GM21737 (cell line): ENCODE measurements at regions not wholly inside any gene's neighbourhood (a gene's known extent, or its start where the extent isn't known, plus 50 kb on each side); places are given as distances from the start of the nearest gene placed in this dataset.
A peak's percentile ranks its signal among the peaks of the same experiment; 100 is the strongest.

ENCODE experiments used
- ATAC-seq: cut with Tn5 transposase; IDR thresholded peaks from one replicate; pipeline ENCODE4 v1.9.1; 2021; ENCODE audit warnings: mild to moderate bottlenecking, moderate library complexity; ENCODE audit not compliant: unreplicated experiment

DNA sequence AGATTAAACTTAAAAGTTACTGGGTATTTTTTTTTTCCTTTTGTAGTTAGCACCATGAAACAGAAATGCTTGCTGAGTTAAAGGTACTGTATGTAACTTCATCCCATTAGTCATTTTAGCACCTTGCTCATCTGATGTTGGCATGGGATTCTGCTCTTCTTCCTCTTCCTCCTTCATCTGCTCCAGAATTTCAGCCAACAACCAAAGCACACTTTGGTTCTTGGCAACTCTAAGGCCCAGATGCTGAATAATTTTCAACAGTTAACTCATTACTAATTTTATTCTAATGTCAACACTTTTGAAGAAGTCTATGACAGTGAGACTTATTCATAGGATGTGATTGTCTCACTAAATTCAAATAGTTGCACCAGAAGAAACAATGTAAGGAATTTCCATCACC is 359.2 kb downstream of the KCTD12 start:
- ATAC-seq = no peak

DNA sequence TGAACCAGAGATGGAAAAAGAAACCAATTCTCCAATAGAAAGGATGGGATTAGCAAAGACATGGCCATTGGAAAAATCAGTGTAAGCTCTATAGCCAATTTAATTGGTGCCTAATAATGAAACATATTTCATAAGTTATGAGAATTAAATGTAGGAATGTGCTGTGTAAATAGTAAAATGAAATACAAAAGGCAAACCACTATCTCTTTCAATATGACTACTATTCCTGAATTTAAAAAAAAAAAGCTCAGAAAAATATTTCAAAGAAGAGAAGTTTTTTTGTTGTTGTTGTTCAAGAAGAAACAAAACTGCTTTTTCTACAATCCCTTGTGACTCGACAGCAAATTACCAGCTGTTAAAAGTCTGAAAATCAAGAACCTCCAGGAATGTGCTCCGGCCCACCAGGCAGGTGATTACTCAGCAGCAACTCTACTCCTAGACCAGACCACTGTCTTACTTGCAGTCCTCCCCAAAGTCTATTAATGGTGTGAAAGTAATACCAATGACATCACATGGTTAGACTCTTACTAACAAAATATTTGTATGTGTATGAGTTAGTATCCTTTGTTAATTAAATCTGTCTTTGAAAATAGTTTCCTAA is 362.4 kb downstream of the KCTD12 start:
- ATAC-seq = no peak

DNA sequence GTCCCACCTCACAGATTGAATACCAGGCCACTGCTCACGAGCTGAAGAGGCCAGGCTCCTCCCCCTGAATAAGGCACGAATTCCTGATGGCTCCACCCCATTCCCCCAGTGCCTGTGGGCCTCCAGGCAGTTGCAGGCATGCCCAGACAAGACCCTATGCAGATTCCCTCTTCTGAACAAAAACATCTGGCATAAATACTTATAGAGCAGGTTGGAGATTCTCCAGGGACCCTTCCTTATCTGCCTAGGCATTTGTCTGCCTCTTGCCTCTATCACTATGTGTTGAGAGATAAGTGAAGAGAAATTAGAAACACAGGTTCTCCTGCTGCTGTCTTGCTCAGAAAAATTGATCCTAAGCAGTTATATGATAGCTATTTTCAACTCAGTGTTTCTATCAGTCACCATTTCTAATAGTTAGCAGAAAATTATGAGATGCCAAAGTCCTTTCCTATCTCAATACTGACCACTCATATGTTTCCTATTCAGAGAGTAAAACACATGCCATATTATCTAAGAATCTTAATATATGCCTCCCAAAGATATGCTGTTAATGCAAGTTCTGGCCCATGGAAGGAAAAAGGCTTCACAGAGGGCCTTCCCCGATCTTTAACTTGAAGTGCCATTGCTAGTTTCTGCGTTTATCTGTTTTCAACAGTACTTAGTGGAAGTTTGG is 364.0 kb downstream of the KCTD12 start:
- ATAC-seq = no peak

DNA sequence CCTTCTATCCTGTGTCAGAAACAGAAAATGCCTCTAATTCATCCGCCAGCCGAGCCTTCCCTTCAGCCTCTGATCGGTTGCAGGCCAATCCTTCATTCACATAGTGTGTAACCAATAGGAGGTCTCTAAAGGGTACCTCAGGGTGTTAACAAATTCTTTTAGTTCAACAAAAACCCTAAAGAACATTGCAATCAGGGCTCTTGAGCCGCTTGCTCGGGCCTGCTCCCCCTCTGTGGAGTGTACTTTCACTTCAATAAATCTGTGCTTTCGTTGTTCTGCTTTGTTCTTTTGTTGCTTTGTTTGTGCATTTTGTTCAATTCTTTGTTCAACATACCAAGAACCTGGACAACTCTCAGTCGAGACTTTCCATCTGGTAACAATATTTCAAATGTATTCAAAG is 366.5 kb downstream of the KCTD12 start:
- no peak for ATAC-seq

DNA sequence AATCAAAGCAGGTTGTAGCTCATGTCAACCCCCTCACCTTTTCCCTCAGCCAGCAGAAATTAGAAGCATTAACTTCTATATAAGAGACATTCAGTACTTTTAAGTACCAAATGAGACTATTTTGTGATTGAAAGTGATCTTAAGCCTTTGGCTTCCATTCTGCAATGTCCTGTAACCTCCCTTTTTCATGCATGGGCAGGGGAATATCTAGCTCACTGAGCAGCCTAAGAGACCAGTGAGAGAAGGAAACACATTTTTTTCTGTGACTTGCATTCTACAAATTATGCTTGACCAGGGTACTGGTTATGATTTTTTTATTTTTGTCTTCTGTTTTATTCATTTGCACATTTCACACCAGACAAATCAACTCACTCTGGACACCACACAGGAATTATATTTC is 369.6 kb downstream of the KCTD12 start:
- ATAC-seq = no peak

DNA sequence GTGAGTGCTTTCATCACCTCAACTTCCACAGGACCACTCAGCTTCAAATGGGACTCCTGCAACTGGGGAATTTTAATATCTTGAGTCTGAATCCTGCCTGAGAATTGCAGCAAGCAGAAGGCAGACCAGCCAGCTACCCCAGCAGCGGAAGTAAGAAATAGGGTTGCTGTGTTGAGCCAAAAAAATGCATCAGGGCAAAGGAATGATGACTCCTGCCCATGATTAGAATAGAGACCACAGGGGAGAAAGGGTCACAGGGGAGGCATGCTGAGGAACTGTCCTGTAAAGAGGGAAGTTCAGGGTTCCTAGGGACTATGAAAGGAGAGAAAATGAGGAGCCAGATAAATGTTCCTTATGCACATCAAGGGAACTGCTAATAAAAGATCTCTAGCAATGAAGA is 370.2 kb downstream of the KCTD12 start:
- ATAC-seq = no peak

DNA sequence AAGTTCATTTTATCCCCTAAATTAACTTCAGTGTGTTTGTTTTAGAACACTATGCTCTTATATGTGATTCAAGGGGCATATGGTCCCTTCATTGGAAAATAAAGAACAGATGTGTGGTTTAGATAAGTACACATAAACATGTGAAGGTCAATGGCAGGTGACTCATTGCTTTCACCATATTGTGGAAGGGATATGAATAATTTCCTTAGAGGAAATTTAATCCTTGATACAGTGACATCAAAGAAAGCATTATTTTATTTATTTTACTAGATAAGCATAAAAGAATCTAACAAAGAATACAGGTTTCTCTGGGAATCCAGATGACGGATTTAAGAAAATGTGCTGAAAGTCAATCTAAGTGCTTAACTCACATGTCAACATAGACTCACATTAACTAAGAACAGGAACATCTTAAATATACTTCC is 373.5 kb downstream of the KCTD12 start:
- no peak for ATAC-seq

DNA sequence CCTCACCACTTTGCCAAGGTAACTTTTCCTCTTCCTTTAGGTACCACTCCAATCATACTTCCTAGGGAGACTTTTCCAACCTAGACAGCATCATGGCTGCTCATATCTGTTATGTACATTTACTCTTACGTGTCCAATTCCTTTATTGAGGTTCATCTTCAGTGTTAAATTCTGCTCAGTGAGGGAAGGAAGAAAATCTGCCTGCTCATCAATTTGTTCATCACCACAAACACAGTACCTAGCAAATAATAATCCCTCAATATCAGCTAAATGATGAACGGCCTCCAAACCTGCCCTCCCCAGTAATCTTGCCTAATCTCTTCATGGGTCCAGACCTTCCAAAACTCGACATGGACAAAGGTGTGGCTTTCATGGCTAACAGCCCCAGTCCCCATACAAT is 380.8 kb downstream of the KCTD12 start:
- ATAC-seq = no peak

DNA sequence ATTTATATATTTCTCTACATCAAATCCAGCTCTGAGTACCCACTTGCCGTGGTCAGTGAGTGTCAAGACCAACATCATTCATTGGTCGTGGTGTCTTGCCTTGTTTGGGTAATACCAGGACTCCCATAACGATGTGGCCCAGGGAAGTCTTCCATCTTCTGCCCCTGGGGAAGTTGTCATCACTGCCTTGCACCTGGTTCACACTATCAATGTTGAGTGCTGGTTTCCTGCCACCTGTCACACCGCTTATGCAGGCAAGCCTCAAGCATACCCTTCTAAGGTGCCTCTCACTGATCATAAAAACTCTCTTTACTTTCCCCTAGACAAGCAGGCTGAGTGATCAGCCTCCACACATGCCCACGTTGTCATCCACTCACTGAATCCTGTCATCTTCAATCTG is 382.4 kb downstream of the KCTD12 start:
- no peak for ATAC-seq

DNA sequence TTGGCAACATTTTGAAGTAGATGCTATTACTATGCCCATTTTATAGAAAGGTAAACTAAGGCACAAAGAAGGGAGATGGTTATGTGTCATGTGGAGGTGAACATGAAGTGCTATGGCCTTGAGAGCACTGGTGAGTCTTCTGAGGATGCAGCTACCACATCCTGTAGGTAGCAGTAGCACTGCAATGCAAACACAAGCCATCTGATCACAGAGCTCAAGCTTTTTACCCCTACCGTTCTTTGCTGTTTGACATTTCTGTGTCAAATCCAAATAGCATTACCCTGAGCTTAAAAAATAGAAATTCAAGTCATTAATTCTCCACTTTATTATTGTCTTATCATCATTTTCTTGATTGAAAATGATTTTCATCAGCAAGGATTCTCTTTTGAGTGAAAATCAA is 382.9 kb downstream of the KCTD12 start:
- no peak for ATAC-seq

DNA sequence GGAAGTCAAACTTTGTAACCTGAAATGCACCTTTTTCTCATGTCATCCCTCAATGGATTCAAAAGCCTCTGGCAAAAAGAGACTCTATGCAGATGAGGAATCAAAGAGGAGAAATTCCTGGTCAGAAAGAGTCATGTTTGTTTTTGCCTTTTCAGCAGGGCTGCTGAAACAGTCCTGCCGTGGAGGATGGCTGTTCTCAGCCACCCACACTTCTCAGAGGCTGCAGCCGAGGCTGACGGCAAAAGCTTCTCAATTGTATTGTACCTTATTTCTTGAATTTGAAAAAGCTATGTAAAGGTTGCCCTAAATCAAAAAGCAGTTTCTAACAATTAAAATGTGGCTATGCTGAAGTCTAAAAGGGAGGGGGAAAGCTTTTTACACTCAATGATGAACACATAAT is 385.3 kb downstream of the KCTD12 start:
- ATAC-seq = no peak

DNA sequence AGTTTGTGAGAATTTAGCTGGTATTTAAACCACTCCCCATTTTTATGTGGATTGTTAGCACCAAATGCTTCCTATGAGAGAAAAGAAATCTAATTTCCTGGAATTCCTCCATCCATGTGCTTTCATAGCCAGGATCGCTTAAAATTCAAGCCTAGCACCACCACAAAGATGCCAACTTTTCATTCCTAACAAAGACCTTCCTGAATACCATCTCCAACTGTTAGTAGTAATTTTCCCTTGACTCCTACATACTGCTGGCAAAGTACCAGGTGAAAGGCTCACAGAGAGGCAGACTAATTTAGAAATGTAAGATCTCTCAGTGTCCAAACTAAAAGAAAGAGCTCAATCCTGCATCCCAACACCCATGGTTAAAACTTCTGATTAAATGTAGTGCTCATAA is 386.3 kb downstream of the KCTD12 start:
- no peak for ATAC-seq

DNA sequence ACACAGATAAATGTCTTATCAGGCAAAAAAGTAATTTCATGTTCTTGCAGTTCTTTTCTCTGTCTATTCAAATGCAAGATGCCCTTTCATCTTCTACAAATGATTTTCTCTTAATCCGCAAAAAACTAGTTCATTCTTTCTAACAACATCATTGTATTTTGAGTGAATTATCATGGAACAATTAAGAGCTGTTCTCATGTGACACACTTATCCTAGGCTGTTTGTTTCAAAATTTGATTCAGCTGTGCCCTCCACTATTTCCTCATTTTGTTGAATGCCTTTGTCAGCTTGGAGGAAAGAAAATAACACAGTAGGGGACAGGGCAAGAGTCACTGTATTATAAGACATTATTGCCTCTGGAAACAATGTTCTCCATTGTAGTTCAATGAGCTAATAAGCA is 396.9 kb downstream of the KCTD12 start:
- ATAC-seq = no peak

DNA sequence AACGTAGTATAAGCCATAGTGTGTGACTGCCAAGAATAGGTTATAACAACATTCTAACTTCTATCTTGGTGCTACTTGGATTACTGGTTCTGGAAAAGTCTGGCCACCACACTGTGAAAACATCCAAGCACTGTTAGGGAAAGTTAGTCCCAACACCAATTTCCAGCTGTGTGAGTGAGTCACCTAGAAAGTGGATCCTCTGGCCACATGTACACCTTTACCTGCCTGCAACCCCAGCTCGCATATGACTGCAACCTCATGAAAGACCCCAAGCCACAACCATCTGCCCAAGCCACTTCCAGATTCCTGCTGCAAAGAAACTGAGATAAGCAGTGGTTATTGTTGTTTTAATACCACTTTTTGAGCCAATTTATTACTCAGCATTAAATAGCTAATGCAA is 404.5 kb downstream of the KCTD12 start:
- ATAC-seq = no peak

DNA sequence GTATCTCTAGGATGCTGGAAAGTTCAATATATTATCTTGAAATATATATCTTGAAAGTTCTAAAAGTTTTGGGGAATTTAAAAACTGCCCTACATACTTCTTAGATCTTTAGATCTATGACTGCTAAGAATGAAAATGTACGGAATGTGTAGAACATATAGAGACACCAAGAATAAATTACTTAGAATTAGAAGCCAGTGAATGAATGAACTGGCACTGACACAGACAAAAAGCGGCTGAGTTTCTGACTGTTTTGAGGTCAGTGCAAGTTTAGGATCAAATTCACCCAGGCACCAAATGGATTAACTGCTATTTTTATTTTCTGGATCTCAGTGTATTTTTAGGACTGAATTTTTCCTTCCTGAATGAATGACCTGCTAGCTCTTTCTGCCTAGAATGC is 411.2 kb downstream of the KCTD12 start:
- ATAC-seq = no peak

DNA sequence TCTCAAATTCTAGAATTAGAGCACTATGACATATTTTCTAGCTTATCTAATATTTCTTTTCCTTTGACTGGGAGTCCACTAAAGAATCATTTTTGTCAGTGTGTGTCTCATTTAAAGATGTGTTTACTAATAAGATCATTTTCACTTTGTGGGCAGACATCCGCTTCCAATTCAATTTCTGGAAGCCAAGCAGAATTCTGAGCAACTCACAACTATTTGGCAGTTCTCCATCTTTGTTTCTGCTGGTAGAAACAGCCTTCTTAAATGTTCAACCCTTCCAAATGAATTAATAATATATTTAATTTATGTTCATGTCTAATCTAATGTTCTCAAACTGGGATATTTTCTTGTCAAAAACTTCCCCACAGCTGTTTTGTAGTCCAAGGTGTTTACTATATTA is 411.8 kb downstream of the KCTD12 start:
- no peak for ATAC-seq

DNA sequence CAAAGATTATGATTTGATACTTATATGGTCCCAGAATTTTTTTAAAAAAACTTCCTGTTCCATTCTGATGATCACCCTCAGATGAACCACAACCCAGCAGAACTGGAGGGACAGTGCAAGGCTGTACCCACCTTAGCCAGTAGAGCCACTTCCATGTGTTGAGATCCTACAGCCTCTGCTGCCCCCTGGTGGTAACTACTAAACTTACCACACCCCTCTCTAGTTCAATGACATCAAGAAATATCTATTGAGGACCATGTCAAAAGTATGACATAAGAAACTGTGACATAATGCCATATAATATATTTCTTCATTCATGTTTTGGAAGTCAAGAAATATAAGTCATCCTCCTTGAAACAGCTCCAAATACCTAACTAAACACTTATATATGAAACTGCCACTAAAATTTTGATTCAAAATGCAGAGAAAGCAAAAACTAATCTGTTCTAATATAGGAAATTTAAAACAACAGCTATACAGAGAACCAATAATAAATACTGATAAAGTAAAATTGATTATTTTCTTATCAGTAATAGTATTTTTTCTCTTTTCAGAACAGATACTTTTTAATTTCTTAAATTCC is 412.6 kb downstream of the KCTD12 start:
- peak; percentile 100 for ATAC-seq

DNA sequence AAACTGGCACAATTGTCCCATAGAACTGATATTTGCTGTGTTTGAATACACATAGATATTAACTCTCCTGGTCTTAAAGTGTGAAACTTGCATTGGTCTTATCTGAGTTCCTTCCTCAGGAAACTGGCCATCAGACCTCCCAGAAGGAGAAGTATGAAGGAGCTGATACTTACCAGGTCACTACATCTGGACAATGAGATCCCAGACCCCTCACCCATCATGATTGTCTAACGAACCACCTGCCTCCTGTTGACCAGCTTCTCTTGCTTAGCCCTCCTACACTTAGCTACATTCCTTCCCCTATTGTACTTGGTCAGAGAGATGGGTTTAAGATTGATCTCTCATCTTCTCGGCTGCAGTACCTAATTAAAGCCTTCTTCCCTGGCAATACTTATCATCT is 413.3 kb downstream of the KCTD12 start:
- no peak for ATAC-seq

DNA sequence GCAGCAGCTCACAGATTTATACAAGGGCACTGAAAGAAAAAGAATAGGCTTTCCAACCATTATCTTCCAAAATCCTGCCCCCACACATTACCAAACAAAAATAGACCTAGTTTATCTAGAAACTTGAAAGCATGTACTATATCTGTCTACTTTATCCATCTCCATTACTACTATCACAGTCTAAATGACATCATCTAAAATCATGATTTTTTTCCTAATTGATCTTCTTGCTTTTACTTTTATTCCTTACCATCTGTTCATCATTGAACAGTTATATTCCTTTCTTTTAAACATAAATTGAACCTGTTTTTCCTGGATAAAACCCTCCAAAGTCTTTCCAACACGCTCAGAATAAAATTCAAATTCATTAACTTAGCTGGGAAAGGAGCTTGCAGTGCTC is 414.7 kb downstream of the KCTD12 start:
- ATAC-seq = no peak

DNA sequence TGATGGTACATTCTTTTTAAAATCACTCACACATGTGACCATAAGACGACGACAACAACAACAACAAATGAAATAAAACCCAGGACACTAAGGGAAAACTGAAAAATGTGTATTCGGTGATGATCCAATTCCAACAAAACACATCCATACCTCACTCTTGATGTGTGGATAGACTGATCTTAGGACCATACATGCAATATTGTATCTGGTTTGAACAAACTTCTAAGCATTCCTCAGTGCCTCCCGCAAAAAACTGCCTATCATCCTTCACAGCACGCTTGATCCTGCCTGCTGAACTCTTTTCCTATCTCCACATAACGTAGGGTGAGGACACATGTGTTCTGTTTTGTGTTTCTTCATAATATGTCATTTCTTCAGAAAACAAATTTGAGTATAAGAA is 415.2 kb downstream of the KCTD12 start:
- no peak for ATAC-seq

DNA sequence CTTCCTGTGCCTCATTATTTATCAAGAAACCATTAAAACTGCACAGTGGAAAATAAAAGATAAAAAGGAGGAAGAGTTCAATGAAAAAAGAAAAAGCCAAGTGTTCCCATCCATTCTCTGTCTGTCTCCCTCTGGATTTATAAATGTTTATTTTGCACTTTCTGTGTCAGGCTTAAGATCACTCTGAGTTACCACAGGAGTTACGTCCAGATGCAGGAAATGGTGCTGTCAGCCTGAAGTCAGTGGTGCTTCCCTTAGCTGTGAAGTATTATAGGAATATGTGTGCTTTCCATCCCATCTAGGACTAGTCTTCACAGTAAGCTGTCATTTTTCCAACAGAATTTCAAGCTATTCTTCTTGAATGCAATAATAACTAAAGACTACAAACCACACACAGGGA is 420.2 kb downstream of the KCTD12 start:
- no peak for ATAC-seq

DNA sequence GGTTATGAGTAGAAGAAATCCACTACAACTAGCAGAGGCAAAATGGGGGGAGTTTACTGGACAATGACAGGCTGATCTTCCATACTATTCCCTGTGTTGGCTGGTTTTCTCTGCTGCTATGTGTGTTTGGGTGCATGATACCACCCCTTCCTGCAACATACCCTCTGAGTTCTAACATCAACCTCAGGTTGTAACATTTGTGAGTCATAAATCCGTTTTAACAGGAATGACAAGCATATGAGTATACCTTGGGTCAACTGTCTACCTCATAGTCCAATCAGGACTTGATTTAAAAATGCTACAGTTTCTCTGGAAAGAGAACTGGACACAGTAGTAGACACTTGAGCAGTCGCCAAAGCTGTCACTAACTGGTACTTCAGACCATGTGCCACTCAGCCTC is 422.9 kb downstream of the KCTD12 start:
- ATAC-seq = no peak

DNA sequence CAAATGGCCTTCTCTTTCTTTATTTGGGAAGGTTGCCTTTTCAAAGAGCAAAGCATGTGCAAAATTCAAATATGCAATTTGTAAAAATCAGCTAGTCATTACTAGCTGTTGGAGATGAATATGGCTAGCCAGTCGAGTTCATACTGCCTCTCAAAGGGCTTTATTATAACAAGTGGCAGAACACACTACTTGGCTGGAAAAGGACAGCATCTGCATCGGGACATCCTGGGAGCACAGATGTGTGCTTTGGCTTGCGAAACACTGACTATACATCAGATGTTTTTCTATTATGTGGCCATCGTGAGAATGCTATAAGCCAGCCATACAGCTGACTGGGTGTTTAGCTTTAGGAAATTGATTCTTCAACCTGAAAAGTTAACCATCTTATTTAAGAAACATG is 424.2 kb downstream of the KCTD12 start:
- no peak for ATAC-seq
